Epithelial cell of proximal tubule (primary cell): ENCODE measurements at regions not wholly inside any gene's neighbourhood (a gene's known extent, or its start where the extent isn't known, plus 50 kb on each side); places are given as distances from the start of the nearest gene placed in this dataset.

ENCODE experiments used
- DNase-seq: peaks from one replicate; pipeline ENCODE4 v3.0.0-alpha.2; 2011; ENCODE audit warnings: low read depth
- H3K4me3 ChIP-seq: 2 replicates; pipeline ENCODE4 v1.5.1; 2011; ENCODE audit warnings: low read depth, mild to moderate bottlenecking, low read length
- CTCF ChIP-seq: conservative IDR thresholded peaks from 2 replicates; pipeline ENCODE4 v1.5.1; 2012; ENCODE audit warnings: low read depth, mild to moderate bottlenecking, low read length

GRCh38 chr5:124139477-124139876, 607.0 kb downstream of the ZNF608 start:
- H3K4me3 ChIP-seq: no peak overlapping the region
- TF ChIP-seq CTCF: no peak
- no peak for DNase-seq

- no peak overlapping the region for H3K4me3 ChIP-seq
- no peak for TF ChIP-seq CTCF
- no peak for DNase-seq
Observed at GRCh38 chr5:124136609-124137008, 609.8 kb downstream of the ZNF608 start.

- TF ChIP-seq CTCF: no peak
- no peak overlapping the region for H3K4me3 ChIP-seq
- DNase-seq: no peak
Observed at GRCh38 chr5:124134941-124135340, 611.5 kb downstream of the ZNF608 start.

- H3K4me3 ChIP-seq: no peak overlapping the region
- no peak for DNase-seq
- no peak for TF ChIP-seq CTCF
Observed at GRCh38 chr5:124133406-124133805, 613.0 kb downstream of the ZNF608 start.

GRCh38 chr5:124132843-124133242, 613.6 kb downstream of the ZNF608 start:
- no peak for DNase-seq
- no peak overlapping the region for H3K4me3 ChIP-seq
- no peak for TF ChIP-seq CTCF

GRCh38 chr5:124131466-124131865, 615.0 kb downstream of the ZNF608 start:
- TF ChIP-seq CTCF: no peak
- no peak for DNase-seq
- H3K4me3 ChIP-seq: no peak overlapping the region

- no peak for TF ChIP-seq CTCF
- no peak overlapping the region for H3K4me3 ChIP-seq
- no peak for DNase-seq
Observed at GRCh38 chr5:124130816-124131215, 615.6 kb downstream of the ZNF608 start.
